ENCODE measurements at regions not wholly inside any gene's neighbourhood (a gene's known extent, or its start where the extent isn't known, plus 50 kb on each side); places are given as distances from the start of the nearest gene placed in this dataset.
A peak's percentile ranks its signal among the peaks of the same experiment; 100 is the strongest.

GRCh38 chr9:108377382-108377781 lies 478.4 kb downstream of the ACTL7B start:
- intact Hi-C loops (cut with DNase I) = no loop called here
- no peak overlapping the region for H3K4me3 ChIP-seq (ENCODE audit: low read length in 2 of 2)
- H3K9me3 ChIP-seq (ENCODE audit: control insufficient read depth, low read length) = peaks cover 4% of the 10 kb centered on the region

GRCh38 chr9:108376140-108376539 lies 479.6 kb downstream of the ACTL7B start:
- no peak for DNase-seq
- H3K27ac ChIP-seq (ENCODE audit: low read depth in 1 of 2, low read length in 2 of 2) = no peak overlapping the region
- H3K36me3 ChIP-seq (ENCODE audit: control insufficient read depth in 1 of 2, insufficient read depth in 2 of 2, low read length in 1 of 2) = no peaks in the 10 kb centered on the region
- H3K27me3 ChIP-seq (ENCODE audit: control insufficient read depth in 1 of 2, insufficient read depth in 2 of 2, low read length in 1 of 2) = no peaks in the 10 kb centered on the region
- H3K4me1 ChIP-seq (ENCODE audit: control insufficient read depth in 1 of 2, insufficient read depth in 2 of 2, low read length in 2 of 2) = no peaks in the 10 kb centered on the region
- no peak overlapping the region for H3K4me3 ChIP-seq (ENCODE audit: low read length in 2 of 2)
- no peak for ATAC-seq (ENCODE audit: low FRiP score)
- peaks cover 4% of the 10 kb centered on the region for H3K9me3 ChIP-seq (ENCODE audit: control insufficient read depth, low read length)
- intact Hi-C loops (cut with DNase I) = no loop called here

More at GRCh38 chr9:108377382-108377781, 478.4 kb downstream of the ACTL7B start:
- H3K27ac ChIP-seq (ENCODE audit: low read depth in 1 of 2, low read length in 2 of 2) = no peak overlapping the region
- ATAC-seq (ENCODE audit: low FRiP score) (no peak), DNase-seq (no peak)
- H3K36me3 ChIP-seq (ENCODE audit: control insufficient read depth in 1 of 2, insufficient read depth in 2 of 2, low read length in 1 of 2) = no peaks in the 10 kb centered on the region
- no peaks in the 10 kb centered on the region for H3K4me1 ChIP-seq (ENCODE audit: control insufficient read depth in 1 of 2, insufficient read depth in 2 of 2, low read length in 2 of 2)
- WGBS, 2 donors = 90 to 96% methylated on average over 3 of the region's 3 CpGs
- H3K27me3 ChIP-seq (ENCODE audit: control insufficient read depth in 1 of 2, insufficient read depth in 2 of 2, low read length in 1 of 2) = no peaks in the 10 kb centered on the region

- Histone ChIP-seq H3K9me3 (ENCODE audit: control insufficient read depth, low read length) (peaks cover 4% of the 10 kb centered on the region), H3K27ac (ENCODE audit: low read depth in 1 of 2, low read length in 2 of 2) (no peak overlapping the region), H3K4me3 (ENCODE audit: low read length in 2 of 2) (no peak overlapping the region), H3K27me3 (ENCODE audit: control insufficient read depth in 1 of 2, insufficient read depth in 2 of 2, low read length in 1 of 2) (no peaks in the 10 kb centered on the region), H3K36me3 (ENCODE audit: control insufficient read depth in 1 of 2, insufficient read depth in 2 of 2, low read length in 1 of 2) (no peaks in the 10 kb centered on the region), H3K4me1 (ENCODE audit: control insufficient read depth in 1 of 2, insufficient read depth in 2 of 2, low read length in 2 of 2) (no peaks in the 10 kb centered on the region)
- no peak for ATAC-seq (ENCODE audit: low FRiP score)
- DNase-seq = no peak
- intact Hi-C loops (cut with DNase I) = no loop called here
Measured at GRCh38 chr9:108374626-108375025, 481.2 kb downstream of the ACTL7B start.

- ATAC-seq (ENCODE audit: low FRiP score) = no peak
- Histone ChIP-seq H3K9me3 (ENCODE audit: control insufficient read depth, low read length) (no peaks in the 10 kb centered on the region), H3K27ac (ENCODE audit: low read depth in 1 of 2, low read length in 2 of 2) (no peak overlapping the region), H3K4me1 (ENCODE audit: control insufficient read depth in 1 of 2, insufficient read depth in 2 of 2, low read length in 2 of 2) (no peaks in the 10 kb centered on the region), H3K27me3 (ENCODE audit: control insufficient read depth in 1 of 2, insufficient read depth in 2 of 2, low read length in 1 of 2) (no peaks in the 10 kb centered on the region), H3K4me3 (ENCODE audit: low read length in 2 of 2) (no peak overlapping the region), H3K36me3 (ENCODE audit: control insufficient read depth in 1 of 2, insufficient read depth in 2 of 2, low read length in 1 of 2) (no peaks in the 10 kb centered on the region)
- intact Hi-C loops (cut with DNase I) = no loop called here
- no peak for DNase-seq
Measured at GRCh38 chr9:108367188-108367587, 488.6 kb downstream of the ACTL7B start.

GRCh38 chr9:108363311-108363710 lies 492.5 kb downstream of the ACTL7B start:
- intact Hi-C loops (cut with DNase I) = no loop called here
- WGBS, 2 donors = 76 to 86% methylated on average over 1 of the region's 1 CpG

GRCh38 chr9:108360304-108360703 lies 495.5 kb downstream of the ACTL7B start:
- no peak for ATAC-seq (ENCODE audit: low FRiP score)
- no peaks in the 10 kb centered on the region for H3K36me3 ChIP-seq (ENCODE audit: control insufficient read depth in 1 of 2, insufficient read depth in 2 of 2, low read length in 1 of 2)

More at GRCh38 chr9:108363311-108363710, 492.5 kb downstream of the ACTL7B start:
- ATAC-seq (ENCODE audit: low FRiP score) (no peak), DNase-seq (no peak)
- Histone ChIP-seq H3K36me3 (ENCODE audit: control insufficient read depth in 1 of 2, insufficient read depth in 2 of 2, low read length in 1 of 2) (no peaks in the 10 kb centered on the region), H3K9me3 (ENCODE audit: control insufficient read depth, low read length) (no peaks in the 10 kb centered on the region), H3K4me3 (ENCODE audit: low read length in 2 of 2) (no peak overlapping the region), H3K4me1 (ENCODE audit: control insufficient read depth in 1 of 2, insufficient read depth in 2 of 2, low read length in 2 of 2) (no peaks in the 10 kb centered on the region), H3K27me3 (ENCODE audit: control insufficient read depth in 1 of 2, insufficient read depth in 2 of 2, low read length in 1 of 2) (no peaks in the 10 kb centered on the region), H3K27ac (ENCODE audit: low read depth in 1 of 2, low read length in 2 of 2) (no peak overlapping the region)

GRCh38 chr9:108356806-108357205 lies 499.0 kb downstream of the ACTL7B start:
- 84 to 92% methylated on average over 2 of the region's 2 CpGs for WGBS, 2 donors
- Histone ChIP-seq H3K4me3 (ENCODE audit: low read length in 2 of 2) (no peak overlapping the region), H3K9me3 (ENCODE audit: control insufficient read depth, low read length) (no peaks in the 10 kb centered on the region), H3K27me3 (ENCODE audit: control insufficient read depth in 1 of 2, insufficient read depth in 2 of 2, low read length in 1 of 2) (no peaks in the 10 kb centered on the region), H3K36me3 (ENCODE audit: control insufficient read depth in 1 of 2, insufficient read depth in 2 of 2, low read length in 1 of 2) (no peaks in the 10 kb centered on the region), H3K27ac (ENCODE audit: low read depth in 1 of 2, low read length in 2 of 2) (no peak overlapping the region), H3K4me1 (ENCODE audit: control insufficient read depth in 1 of 2, insufficient read depth in 2 of 2, low read length in 2 of 2) (no peaks in the 10 kb centered on the region)
- DNase-seq = no peak
- intact Hi-C loops (cut with DNase I) = loop anchor here in 1 of 2 donors (10.0 kb wide), 1 partner anchor 78 kb away; no protein-coding TSS in a partner anchor
- ATAC-seq (ENCODE audit: low FRiP score) = no peak

More at GRCh38 chr9:108360304-108360703, 495.5 kb downstream of the ACTL7B start:
- DNase-seq = no peak
- Histone ChIP-seq H3K27me3 (ENCODE audit: control insufficient read depth in 1 of 2, insufficient read depth in 2 of 2, low read length in 1 of 2) (no peaks in the 10 kb centered on the region), H3K4me1 (ENCODE audit: control insufficient read depth in 1 of 2, insufficient read depth in 2 of 2, low read length in 2 of 2) (no peaks in the 10 kb centered on the region), H3K4me3 (ENCODE audit: low read length in 2 of 2) (no peak overlapping the region), H3K27ac (ENCODE audit: low read depth in 1 of 2, low read length in 2 of 2) (no peak overlapping the region), H3K9me3 (ENCODE audit: control insufficient read depth, low read length) (no peaks in the 10 kb centered on the region)
- intact Hi-C loops (cut with DNase I) = no loop called here
- WGBS, 2 donors = 96% methylated on average over 3 of the region's 3 CpGs

GRCh38 chr9:108351571-108351970 lies 504.2 kb downstream of the ACTL7B start:
- Histone ChIP-seq H3K27ac (ENCODE audit: low read depth in 1 of 2, low read length in 2 of 2) (no peak overlapping the region), H3K27me3 (ENCODE audit: control insufficient read depth in 1 of 2, insufficient read depth in 2 of 2, low read length in 1 of 2) (no peaks in the 10 kb centered on the region), H3K4me1 (ENCODE audit: control insufficient read depth in 1 of 2, insufficient read depth in 2 of 2, low read length in 2 of 2) (no peaks in the 10 kb centered on the region), H3K9me3 (ENCODE audit: control insufficient read depth, low read length) (no peaks in the 10 kb centered on the region), H3K4me3 (ENCODE audit: low read length in 2 of 2) (no peak overlapping the region), H3K36me3 (ENCODE audit: control insufficient read depth in 1 of 2, insufficient read depth in 2 of 2, low read length in 1 of 2) (no peaks in the 10 kb centered on the region)
- intact Hi-C loops (cut with DNase I) = loop anchor here in 1 of 2 donors (10.0 kb wide), 1 partner anchor 83 kb away; no protein-coding TSS in a partner anchor
- DNase-seq = no peak
- ATAC-seq (ENCODE audit: low FRiP score) = no peak
- WGBS, 2 donors = 76 to 80% methylated on average over 5 of the region's 5 CpGs

- ATAC-seq (ENCODE audit: low FRiP score) = no peak
- intact Hi-C loops (cut with DNase I) = no loop called here
- no peak for DNase-seq
- H3K27ac ChIP-seq (ENCODE audit: low read depth in 1 of 2, low read length in 2 of 2) = peak overlapping the region in 1 of 2 donors; percentile 33
- H3K27me3 ChIP-seq (ENCODE audit: control insufficient read depth in 1 of 2, insufficient read depth in 2 of 2, low read length in 1 of 2) = no peaks in the 10 kb centered on the region
- WGBS, 2 donors = 61 to 65% methylated on average over 9 of the region's 9 CpGs
- H3K4me1 ChIP-seq (ENCODE audit: control insufficient read depth in 1 of 2, insufficient read depth in 2 of 2, low read length in 2 of 2) = peaks cover 0 to 4% of the 10 kb centered on the region in 2 donors
- H3K4me3 ChIP-seq (ENCODE audit: low read length in 2 of 2) = no peak overlapping the region
- H3K36me3 ChIP-seq (ENCODE audit: control insufficient read depth in 1 of 2, insufficient read depth in 2 of 2, low read length in 1 of 2) = no peaks in the 10 kb centered on the region
- H3K9me3 ChIP-seq (ENCODE audit: control insufficient read depth, low read length) = no peaks in the 10 kb centered on the region
Measured at GRCh38 chr9:108347463-108348188, 508.2 kb downstream of the ACTL7B start.
